CD4-positive, alpha-beta T cell treated with Interleukin-4 for 1 hour (primary cell): ENCODE measurements at regions not wholly inside any gene's neighbourhood (a gene's known extent, or its start where the extent isn't known, plus 50 kb on each side); places are given as distances from the start of the nearest gene placed in this dataset.

Experiments used
- DNase-seq, 2 donors: peaks; one replicate each; pipeline ENCODE4 v3.0.0-alpha.2; 2020 to 2022

DNA sequence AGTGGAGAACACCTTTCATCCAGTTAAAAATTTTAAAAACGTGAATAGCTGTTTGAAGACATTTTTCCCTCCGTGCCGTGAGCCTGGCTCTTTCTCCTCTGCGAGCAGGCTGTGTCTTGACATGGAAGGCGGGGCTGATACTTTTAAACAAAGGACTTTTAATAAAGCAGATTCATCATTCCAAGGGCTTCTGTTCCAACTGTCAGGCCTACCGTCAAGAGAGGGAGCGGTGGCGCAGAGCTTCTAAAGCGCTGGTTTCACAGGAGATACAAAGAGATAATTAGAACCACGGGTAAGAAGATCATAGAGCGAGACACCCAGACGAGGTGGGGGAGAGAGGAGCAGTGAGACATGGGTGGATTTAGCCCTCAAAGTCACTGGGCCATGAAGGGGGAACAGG is 247.4 kb upstream of the C1orf174 start:
- DNase-seq: no peak

DNA sequence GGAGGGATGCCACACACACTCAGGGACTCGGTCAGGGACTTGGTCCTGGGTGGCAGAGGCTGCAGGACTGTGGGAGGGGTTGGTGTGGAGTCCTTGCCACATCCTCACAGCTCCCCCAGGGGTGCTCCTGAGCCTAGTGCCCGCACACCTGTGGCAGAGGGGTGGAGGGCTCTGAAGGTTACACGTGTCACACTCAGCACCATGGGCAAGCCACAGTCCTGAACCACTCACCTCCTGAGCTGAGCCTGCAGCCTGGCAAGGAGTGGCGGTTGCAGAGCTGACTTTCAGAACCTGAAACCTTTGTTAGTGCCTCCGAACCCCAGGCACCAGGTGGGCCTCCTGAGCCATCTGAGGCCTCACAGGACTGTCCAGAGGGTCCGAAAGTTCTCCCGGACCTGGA is 249.2 kb upstream of the C1orf174 start:
- no peak for DNase-seq

DNA sequence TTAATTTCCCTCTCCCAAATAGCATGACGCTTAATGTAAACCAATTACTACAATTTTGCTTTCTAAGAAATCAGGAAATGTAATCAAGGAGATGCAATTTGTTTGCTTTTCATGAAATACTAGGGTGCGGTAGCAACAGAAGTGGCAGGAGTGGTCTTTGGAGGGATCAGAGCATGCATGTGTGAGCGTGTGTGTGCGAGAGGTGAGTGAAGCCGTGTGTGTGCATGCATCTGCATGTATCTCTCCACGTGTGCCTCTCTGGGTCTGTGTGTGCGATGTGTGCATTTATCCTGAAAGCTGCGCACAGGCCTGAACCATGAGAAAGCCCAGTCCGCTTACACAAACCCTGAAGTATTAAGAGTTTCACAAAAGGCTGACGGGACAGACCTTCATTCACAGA is 249.8 kb upstream of the C1orf174 start:
- DNase-seq: no peak

DNA sequence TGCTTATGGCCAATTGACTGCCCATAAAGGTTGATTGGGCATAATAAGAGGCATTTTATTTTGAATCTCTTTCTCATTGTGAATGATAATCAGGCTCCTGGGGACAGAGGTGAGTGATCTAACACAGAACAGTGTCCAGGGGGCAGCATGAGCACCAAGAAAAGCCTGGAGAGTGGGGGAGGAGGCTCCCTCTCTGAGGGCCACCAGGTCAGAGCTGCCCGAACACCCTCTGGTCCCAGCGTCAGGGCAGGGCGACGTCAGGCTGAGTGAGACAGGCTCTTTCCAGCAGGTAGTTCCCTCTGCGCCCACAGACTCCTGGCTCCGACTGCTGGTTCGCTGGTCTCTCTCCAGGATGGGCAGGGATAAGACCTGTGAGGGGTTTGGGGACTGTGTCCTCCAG is 250.2 kb upstream of the C1orf174 start:
- DNase-seq: no peak

DNA sequence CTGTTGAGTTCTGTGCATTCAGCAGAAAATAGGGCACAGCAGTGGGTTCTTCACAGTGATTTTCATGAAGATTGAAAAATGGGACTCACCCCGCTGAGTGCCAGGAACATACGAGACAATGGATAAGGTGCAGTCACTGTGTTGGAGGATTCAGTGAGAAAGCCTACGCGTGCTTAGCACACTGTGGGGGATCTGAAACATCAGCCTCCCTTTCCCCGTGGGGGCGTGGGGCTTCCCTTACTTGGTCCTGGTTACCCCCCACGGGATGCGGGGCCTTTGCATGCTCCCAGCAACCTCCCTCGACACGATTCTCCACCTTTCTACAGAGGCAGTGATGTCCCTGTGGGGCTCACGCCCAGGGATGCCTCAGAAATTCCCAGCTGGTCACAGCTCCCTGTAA is 252.2 kb upstream of the C1orf174 start:
- DNase-seq: no peak

DNA sequence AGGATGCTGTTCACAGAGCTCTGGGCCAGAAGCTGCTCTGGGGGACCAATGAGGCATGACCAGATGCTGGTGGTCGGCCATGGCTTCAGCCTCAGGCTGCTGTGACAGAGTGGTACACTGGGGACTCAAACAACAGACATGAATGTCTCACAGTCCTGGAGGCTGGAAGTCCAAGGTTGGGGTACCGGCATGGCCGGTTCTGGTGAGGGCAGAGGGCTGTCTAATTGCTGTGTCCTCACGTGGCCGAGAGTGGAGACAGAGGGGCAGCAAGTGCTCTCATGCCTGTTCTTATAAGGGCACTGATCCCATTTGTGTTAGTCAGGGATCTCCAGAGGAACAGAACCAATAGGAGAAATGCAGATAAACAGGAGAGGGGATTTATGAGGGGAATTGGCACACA is 253.5 kb upstream of the C1orf174 start:
- no peak for DNase-seq

DNA sequence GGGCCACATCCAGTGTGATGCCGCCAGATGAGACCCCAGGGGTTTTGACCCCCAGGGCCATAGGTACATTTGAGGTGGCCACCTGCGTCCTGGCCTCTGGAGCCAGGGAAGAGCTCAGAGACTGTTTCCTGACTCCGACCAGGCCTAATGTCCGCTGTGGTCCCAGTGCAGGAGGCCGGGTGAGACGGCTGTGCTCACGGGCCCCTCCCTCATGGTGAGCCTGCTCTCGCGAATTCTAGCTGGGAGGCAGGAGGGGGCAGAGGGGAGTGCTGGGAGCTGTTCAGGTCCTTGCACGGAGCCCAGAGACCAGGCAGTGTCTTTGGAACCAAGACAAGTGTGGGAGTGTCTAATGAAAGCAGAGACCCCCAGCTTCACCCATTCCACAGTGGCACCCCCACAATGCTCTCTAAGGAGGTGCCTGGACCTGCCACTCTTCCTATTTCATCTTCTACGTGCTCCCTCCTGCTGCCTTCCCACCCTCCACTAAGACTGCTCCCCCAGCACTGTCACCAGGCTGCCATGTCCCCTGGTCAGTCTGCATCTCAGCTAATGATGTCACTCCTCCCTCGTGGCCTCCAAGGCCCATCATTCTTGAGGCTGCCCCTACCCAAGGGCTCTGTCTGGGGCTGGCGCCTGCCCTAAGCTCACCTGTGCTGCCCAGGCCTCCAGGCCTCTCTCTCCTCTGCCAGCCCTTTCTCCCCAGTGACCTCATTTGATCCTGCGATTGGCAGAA is 256.3 kb upstream of the C1orf174 start:
- no peak for DNase-seq

DNA sequence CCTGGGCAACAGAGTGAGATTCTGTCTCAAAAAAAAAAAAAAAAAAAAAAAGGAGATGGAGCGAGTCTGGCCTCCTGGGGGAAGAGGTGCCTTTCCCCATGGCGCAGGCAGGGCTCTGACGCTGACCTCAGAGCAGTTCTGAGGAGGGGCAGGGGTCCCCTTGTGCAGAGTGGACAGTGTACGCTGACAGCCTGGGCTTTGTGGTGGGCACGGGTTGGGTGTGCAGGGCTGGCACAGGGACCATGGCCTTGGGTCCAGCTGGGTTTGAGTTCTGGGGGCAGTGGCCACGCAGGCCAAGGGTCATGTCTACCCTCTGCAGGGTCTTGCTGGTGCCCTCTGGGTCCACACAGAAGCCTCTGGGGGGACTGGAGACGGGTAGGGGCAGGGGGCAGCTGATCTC is 260.1 kb upstream of the C1orf174 start:
- DNase-seq: no peak

DNA sequence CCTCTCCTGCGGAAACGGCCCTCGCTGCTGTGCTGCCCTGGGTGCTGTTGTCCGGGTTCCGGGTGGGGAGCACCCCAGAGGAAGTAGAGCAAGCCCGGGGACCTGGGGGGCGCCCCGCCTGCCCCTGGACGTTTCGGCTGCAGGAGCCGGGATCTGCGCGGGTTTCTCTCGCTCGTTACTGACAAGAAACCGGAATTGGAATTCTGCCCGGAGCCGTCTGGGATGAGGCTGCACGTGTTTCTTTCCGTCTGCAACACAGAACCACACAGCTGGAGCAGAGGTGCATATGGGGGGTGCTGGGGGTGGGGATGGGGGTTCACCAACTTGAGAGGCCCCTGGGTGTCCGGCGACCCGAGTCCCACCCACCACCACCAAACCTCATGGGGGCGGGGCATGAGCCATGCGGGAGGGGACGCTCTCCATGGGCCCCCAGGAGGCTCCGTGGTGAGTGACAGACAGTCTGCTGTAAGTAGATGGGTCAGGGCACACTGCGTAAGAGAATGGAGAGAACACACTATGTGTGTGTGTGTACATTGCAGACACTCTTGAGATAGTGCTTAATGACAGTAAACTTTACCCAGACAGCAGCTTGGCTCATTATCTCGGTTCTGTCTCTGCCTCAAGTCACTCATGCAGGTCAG is 261.4 kb upstream of the C1orf174 start:
- DNase-seq: no peak

DNA sequence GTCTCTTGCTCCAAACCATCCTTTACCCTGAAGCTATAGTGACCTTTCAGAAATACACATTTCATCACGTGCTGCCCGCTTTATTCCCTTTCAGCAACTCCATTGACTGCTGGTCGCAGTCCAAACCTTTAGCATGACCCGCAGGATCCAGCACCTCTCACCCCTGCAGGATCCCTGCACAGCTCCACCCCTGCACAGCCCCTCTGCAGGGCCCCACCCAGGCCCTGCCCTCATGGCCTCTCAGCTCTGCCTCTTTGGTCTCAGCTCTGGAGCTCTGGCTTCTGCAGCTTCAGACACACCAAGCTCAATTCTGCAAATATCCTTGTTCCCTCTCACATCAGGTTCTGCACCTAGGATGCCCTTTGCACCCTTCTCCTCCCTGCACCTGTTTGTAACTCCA is 264.9 kb upstream of the C1orf174 start:
- DNase-seq: no peak

DNA sequence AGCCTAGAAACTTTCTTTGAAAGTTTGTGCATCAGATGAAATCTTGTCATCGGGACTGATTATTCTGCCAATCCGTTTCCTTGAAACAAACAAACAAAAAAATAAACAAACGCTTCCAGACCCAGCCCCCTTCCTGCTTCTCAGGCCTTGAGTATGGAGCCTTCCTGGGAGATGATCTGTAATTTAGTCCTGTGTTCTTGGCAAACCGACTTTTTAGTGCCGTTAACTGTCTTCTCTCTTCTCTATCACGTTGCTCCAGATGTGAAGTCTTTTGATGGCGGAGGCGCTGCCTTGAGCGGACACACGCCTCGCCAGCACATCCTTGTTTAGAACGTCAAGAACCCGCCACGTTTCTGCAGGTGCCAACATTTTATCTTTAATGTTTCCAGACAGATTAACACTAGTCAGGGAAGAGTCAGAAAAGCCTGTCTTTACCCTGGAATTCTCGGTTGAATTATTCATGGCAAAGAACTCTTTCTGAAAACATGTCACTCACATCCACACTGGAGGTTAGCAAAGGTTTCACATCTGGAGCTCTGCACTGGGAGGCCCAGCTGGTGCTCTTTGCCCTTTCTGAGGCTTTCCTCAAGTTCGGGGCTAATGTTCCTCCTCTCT is 265.7 kb upstream of the C1orf174 start:
- no peak for DNase-seq

DNA sequence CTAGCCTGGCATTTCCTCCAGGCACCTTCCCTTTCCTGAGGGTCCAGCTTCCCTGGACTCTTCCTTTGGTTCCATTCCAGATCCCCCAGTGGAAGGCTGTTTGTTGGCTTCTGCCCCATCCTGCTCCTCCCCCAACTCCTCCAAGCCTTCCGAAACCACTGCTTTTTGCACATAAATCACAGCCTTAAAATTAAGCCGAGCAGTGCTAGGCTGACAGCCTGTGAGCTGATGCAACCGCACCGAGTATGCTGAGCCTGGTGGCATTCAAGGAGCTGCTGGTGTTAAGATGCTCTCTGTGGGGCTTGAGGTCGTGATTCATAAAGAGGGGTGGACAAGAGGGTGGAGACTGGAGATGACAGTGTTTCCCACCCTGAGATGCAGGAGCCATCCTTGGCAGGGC is 266.6 kb upstream of the C1orf174 start:
- no peak for DNase-seq

DNA sequence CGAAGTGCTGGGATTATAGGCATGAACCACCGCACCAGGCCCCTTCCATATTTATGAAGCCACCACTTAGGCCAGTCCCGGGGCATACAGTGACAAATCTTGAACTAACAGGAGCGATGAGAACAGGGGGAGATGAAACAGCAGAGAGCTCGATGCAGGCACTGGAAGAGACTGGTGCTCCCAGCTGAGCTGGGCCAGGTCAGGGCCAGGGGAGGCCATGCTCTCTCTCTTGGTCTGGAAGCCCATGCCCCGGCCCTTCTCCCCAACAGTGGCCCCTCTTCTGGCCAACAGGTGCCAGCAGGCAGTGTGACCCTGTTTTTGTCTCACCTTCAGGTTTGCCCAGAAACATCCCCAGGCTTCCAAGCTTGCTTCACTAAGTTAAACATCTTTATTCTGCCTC is 269.9 kb upstream of the C1orf174 start:
- DNase-seq: no peak

DNA sequence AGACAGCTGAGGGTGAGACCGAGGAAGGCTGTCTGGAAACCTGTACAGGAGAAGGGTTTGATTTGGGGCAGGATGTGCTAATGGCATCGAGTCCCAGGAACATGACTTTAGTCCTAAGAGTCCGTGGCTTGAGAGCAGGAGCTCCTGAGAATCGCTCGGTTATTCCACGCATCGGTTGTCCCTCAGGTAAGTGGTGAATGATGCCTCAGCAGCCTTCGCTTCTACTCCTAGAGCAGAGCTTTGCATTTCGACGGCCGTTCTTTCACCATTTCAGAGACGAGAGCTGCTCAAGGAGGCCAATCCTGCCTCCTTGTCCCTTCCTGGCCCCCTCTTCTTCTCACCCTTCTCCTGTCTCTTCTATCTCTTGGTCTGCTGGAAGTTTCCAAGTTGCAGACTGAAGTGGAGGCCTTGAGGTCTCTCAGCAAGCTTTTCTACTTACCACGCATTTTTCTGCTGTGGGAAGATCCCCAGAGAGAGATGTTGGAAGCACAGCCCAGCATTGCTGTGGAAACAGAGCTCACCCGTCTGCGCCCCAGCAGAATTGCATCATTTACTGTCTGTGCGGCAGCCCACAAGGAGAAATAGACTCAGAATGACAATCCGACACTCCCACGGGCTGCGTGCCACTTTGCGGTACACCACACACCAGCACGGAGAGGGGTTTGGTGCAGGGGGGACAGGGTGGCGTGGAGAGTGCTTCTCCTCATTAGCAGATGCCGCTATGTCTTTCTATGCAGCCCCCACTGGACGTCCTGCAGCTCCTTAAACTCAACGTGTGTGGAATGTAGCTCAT is 270.7 kb upstream of the C1orf174 start:
- no peak for DNase-seq

DNA sequence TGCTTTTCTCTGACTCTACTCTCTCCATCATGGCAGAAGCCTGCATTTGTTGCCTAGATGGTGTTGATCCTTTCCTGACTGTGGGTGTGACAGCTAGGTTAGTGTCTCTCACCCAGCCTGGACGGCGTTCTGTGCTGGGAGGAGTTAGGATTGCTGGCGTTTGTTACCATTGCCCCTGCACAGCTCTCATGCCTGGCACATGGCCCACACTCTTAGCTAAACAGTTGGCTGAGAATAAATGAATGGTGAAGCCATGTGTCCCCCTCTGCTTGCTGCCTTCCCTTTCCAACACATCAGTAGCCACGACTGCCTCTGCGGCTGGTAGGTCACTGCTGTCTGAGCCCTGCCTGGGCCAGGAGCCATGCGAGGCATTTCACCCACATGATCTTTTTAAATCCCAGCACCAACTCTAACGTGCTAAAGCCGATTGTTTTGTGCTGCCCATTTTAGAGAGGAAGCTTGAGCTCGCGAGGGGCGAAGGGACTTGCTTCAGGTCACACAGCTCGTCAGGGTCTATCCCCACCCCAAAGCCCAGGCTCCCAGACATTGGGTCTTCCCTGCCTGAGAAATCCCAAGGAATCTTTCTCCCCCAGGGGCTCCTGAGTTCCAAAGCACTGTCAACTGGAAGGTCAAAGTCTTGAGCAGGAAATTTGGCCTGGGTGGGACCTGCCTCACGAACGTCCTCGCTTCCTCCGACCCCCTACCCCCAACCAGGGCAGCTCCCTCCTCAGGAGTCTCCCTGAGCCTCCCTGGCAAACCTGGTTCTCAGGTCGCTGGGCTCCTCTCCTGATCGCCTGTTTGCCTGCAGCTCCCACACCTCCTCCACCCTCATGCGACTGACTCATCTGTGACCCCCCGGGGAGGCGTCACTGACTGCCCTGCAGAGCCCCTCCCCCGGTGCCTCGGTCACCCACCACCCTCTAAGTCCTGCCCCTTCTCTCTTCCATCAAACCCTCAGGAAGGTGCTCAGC is 271.7 kb upstream of the C1orf174 start:
- no peak for DNase-seq

DNA sequence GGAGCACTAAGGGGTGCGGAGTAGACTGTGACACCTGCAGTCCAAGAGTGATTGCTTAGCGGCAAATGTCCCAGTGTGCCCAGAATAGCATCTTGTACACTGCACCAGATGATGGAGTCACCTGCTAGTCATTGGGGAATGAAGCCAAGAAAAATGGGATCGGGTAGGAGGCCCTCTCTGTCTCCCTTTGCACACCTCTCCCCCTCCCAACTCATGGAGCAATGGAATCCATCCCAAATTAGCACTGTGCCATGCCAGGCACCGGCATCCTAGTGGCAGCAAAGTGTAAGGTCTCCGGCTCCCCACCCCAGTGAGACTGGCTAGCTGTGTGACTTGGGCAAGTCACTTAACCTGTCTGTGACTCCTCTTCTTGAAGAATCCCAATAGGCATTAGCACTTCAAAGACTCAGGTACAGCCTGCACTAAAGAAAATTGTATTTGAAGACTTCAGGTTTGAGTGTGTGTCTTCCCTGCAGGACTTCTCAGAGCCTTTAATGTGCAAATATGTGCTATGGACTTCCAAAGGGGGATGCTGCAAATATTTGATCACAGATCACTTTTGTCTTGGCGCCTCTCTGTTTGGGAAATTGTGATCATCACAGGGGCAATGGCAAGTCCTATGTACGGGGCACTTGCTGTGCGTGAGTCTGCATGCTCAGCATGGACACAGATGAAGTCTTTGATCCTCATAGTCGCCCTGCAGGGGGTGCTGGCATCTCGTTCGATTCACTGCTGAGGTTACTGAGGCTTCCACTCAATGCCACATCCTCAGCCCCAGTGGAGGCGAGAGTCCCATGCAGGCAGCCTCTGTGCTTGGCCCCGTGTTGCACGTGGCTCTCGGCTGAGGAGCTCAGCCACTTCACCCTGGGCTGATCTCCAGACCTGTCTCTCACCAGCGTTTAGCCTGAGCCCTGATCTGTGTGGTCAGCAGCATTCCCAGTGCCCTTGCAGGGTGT is 272.9 kb upstream of the C1orf174 start:
- peak in 1 of 2 donors; percentile 16 for DNase-seq

DNA sequence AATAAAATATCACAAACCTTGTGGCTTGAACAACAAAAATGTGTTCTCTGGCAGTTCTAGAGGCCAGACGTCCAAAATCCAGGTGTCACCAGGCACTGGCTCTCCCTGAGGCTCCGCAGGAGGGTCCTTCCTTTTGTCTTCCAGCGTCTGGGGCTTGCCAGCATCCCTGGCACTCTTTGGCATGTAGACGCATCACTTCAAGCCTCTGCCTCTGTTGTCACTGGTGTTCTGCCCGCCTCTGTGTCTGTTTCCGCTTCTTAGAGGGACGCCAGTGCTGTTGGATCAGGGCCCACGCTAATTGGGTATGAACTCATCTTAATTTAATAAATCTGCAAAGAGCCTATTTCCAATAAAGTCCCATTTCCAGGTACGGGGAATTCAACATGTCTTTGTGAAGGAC is 273.7 kb upstream of the C1orf174 start:
- DNase-seq: no peak

DNA sequence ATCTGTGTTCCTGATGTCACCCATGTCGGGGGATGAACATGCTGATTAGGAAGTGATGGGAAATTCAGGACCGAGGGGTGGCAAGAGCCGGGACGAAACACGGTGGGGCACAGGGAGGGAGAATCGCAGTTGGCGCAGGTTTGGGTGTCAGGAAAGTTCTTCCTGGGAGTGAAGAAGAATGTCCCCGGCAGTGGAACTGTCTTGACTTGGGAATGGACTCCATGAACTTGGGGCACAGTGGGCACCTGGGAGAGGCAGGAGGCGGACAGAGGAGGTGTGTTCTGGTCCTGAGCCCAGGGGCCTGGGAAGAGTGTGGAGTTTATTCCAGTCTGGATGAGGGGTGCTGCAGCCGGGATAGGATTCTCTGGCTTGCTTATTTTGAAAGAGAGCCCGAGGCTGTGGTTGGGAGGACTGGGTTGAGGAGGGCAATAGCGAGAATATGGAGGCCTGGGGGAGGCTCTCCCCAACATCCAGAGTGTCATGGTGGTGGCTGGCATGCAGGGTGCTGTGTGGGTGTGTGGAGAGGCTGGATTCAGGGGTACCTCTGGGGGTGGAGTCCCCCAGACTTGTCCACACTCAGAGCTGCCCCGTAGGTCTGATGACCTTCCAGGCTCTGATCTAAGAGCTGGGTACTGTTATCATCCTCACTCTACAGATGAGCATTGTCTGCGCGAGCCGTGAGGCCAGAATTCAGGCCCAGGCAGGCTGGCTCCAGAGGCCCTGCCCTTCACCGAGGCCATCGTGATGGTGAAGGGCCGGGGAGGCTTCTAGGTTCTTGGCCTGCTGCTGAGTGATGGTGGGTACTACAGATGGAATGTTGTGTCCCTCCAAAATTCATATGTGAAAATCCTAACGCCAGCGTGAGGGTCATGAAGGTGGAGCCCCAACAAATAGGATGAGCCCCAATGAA is 274.5 kb upstream of the C1orf174 start:
- DNase-seq: no peak

DNA sequence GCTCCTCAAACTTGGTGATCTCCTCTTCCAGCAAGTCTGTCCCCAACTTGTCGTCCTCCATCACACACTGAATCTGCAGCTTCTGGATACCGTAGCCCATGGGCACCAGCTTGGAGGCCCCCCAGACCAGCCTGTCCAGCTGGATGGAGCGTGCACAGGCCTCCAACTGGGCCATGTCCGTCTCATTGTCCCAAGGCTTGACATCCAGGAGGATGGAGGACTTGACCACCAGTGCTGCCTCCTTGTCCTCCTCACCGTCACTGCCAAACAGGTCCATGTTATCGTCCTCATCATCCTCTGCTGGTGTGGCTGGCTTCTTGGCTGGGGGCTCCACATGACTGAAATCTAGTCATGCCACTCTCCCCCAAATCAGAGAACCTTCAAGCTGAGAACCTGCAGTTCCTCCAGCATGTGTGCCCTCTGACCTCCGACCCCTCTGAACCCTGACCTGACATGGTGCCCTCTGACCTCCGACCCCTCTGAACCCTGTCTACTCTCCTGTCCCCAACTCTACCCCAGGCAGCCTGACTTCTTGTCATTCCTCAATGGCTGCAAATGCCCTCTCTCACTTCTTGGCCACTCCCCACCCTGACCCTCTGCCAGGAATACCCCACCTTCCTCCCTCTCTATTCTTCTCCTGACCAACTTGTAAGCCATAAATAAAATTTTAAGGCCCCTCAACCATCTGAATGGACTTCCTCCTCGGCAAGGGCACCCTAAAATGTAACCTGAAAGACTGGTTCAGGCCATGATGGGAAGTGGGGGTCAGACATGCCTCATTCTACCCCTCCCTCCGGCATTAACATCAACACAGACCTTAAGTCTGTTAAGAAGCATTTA is 275.7 kb upstream of the C1orf174 start:
- DNase-seq: no peak
